ENCODE measurements at regions not wholly inside any gene's neighbourhood (a gene's known extent, or its start where the extent isn't known, plus 50 kb on each side); places are given as distances from the start of the nearest gene placed in this dataset.

DNA sequence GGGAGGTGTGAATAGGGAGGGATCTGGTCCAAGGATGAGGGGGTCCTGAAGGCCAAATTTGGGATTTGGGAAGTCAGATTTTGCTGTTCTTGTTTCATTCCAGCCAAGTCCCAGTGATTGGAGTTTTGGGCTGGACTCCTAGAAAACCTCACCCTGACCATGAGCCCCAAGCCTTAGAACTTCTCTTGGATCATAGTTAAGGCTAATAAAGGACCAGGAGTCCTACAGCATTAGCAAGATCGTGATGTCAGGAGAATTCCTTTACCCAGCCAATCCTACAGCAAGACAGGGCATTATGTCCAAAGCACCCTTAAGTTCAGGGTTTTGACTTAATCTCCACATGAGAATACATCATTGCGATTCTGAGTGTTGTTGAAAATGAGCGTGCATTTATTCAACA is 85.0 kb downstream of the SOX9 start:
- H3K9me3 Mint-ChIP-seq (ENCODE audit: unreplicated experiment), result peaks cover 4% of the 10 kb centered on the region
- H3K4me1 Mint-ChIP-seq (ENCODE audit: unreplicated experiment), result peaks cover 8% of the 10 kb centered on the region
- no peaks in the 10 kb centered on the region for H3K27me3 Mint-ChIP-seq (ENCODE audit: unreplicated experiment)
- H3K4me3 Mint-ChIP-seq (ENCODE audit: unreplicated experiment), result no peak overlapping the region
- no peak for DNase-seq (ENCODE audit: low spot score)
- TF ChIP-seq, protein P1, sequence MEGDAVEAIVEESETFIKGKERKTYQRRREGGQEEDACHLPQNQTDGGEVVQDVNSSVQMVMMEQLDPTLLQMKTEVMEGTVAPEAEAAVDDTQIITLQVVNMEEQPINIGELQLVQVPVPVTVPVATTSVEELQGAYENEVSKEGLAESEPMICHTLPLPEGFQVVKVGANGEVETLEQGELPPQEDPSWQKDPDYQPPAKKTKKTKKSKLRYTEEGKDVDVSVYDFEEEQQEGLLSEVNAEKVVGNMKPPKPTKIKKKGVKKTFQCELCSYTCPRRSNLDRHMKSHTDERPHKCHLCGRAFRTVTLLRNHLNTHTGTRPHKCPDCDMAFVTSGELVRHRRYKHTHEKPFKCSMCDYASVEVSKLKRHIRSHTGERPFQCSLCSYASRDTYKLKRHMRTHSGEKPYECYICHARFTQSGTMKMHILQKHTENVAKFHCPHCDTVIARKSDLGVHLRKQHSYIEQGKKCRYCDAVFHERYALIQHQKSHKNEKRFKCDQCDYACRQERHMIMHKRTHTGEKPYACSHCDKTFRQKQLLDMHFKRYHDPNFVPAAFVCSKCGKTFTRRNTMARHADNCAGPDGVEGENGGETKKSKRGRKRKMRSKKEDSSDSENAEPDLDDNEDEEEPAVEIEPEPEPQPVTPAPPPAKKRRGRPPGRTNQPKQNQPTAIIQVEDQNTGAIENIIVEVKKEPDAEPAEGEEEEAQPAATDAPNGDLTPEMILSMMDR (IDR thresholded peaks at IDR 0.05; ENCODE audit: unreplicated experiment), result no peak
- no peak overlapping the region for H3K27ac Mint-ChIP-seq (ENCODE audit: unreplicated experiment)
- no peaks in the 10 kb centered on the region for H3K36me3 Mint-ChIP-seq (ENCODE audit: low read depth, unreplicated experiment)

GRCh38 chr17:72206376-72206775 is 85.6 kb downstream of the SOX9 start:
- TF ChIP-seq, protein P1 (IDR thresholded peaks at IDR 0.05; ENCODE audit: unreplicated experiment), result no peak
- Mint-ChIP-seq H3K27ac (ENCODE audit: unreplicated experiment) (no peak overlapping the region), H3K36me3 (ENCODE audit: low read depth, unreplicated experiment) (no peaks in the 10 kb centered on the region), H3K4me3 (ENCODE audit: unreplicated experiment) (no peak overlapping the region), H3K27me3 (ENCODE audit: unreplicated experiment) (no peaks in the 10 kb centered on the region), H3K4me1 (ENCODE audit: unreplicated experiment) (peaks cover 8% of the 10 kb centered on the region), H3K9me3 (ENCODE audit: unreplicated experiment) (peaks cover 4% of the 10 kb centered on the region)
- DNase-seq (ENCODE audit: low spot score), result no peak

DNA sequence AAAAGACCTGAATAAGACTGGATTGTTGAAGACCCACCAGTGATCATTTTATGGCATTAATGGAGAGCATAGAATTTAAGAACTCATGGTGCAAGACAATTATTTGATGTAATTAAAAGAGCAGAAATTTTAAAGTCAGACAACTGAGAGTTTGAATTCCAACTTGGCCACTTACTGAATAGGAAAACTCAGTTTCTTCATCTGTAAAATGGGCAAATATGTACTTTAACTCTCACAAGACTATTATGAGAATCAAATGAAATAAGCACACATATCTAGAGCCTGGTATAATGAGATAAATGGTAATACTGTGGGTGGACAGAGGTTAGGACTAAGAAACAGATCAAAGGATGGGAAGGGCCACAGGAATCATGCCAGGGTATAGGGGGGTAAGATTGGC is 88.0 kb downstream of the SOX9 start:
- no peaks in the 10 kb centered on the region for H3K36me3 Mint-ChIP-seq (ENCODE audit: low read depth, unreplicated experiment)
- H3K27ac Mint-ChIP-seq (ENCODE audit: unreplicated experiment), result no peak overlapping the region
- H3K27me3 Mint-ChIP-seq (ENCODE audit: unreplicated experiment), result no peaks in the 10 kb centered on the region

DNA sequence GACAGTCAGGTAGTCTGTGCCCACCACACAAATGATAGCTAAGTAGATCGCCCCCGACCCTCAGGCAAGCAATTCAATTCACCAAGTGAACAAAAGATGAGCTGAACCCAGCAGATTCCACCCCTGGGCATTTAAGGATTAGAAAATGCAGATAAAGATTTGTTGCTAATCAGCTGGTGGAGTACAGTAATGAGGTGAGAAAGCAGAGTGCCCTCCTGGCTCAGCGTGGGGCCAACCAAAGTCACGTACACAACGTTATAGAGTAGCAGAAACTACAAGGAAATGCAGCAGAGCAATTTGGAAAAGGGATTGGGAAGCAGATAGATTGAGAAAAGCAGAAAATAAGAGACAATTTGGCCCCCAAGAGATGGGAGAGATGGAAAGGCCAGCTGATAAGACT is 91.2 kb downstream of the SOX9 start:
- no peak overlapping the region for H3K27ac Mint-ChIP-seq (ENCODE audit: unreplicated experiment)
- no peaks in the 10 kb centered on the region for H3K36me3 Mint-ChIP-seq (ENCODE audit: low read depth, unreplicated experiment)
- H3K4me3 Mint-ChIP-seq (ENCODE audit: unreplicated experiment), result no peak overlapping the region
- no peaks in the 10 kb centered on the region for H3K9me3 Mint-ChIP-seq (ENCODE audit: unreplicated experiment)
- no peaks in the 10 kb centered on the region for H3K27me3 Mint-ChIP-seq (ENCODE audit: unreplicated experiment)
- TF ChIP-seq, protein P1 (IDR thresholded peaks at IDR 0.05; ENCODE audit: unreplicated experiment), result no peak
- no peak for DNase-seq (ENCODE audit: low spot score)
- H3K4me1 Mint-ChIP-seq (ENCODE audit: unreplicated experiment), result peaks cover 8% of the 10 kb centered on the region

More for the DNA sequence above, 88.0 kb downstream of the SOX9 start:
- Mint-ChIP-seq H3K9me3 (ENCODE audit: unreplicated experiment) (no peaks in the 10 kb centered on the region), H3K4me1 (ENCODE audit: unreplicated experiment) (peaks cover 8% of the 10 kb centered on the region), H3K4me3 (ENCODE audit: unreplicated experiment) (no peak overlapping the region)
- TF ChIP-seq, protein P1 (IDR thresholded peaks at IDR 0.05; ENCODE audit: unreplicated experiment), result no peak
- no peak for DNase-seq (ENCODE audit: low spot score)

- Mint-ChIP-seq H3K27me3 (ENCODE audit: unreplicated experiment) (peaks cover 4% of the 10 kb centered on the region), H3K36me3 (ENCODE audit: low read depth, unreplicated experiment) (no peaks in the 10 kb centered on the region), H3K27ac (ENCODE audit: unreplicated experiment) (no peak overlapping the region), H3K9me3 (ENCODE audit: unreplicated experiment) (no peaks in the 10 kb centered on the region), H3K4me3 (ENCODE audit: unreplicated experiment) (no peak overlapping the region), H3K4me1 (ENCODE audit: unreplicated experiment) (peaks cover 6% of the 10 kb centered on the region)
- TF ChIP-seq, protein P1 (IDR thresholded peaks at IDR 0.05; ENCODE audit: unreplicated experiment), result no peak
- no peak for DNase-seq (ENCODE audit: low spot score)
These were observed 94.7 kb downstream of the SOX9 start for GRCh38 chr17:72215490-72215889.
